ENCODE measurements at regions not wholly inside any gene's neighbourhood (a gene's known extent, or its start where the extent isn't known, plus 50 kb on each side); places are given as distances from the start of the nearest gene placed in this dataset.

DNA sequence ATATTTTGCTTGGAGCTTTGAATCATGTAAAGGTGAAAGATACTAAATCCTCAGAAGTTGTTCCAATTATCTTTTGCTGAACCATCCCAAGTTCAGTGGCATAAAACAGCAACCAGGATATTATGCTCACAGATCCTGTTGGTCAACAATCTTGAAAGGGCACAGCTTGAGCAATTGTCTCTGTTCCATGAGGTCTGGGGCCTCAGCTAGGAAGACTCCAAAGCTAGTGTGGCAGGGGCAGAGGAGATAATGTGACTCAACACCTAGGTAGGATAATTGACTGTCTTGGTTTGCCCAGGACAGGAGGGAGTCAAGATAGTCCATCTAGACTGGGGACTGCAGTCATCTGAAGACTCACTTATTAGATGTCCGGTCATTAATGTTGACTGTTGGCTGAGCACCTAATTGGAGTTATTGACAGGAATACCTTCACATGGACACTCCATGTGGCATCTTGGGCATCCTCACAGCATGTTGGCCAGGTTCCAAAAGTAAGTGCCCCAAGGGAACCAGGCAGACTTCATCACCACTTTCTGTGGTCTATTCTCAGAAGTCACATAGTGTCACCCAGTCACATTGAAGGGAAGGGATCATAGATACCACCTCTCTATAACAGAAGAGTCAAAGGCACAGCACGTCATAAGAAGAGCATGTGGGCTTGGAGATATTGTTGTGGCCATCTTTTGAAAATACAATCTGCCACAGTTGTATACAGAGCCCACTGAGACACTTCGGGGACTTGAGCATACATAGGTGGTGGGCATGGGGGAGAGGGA lies 88.4 kb upstream of the GPBP1 start:
- TF ChIP-seq, protein P1, sequence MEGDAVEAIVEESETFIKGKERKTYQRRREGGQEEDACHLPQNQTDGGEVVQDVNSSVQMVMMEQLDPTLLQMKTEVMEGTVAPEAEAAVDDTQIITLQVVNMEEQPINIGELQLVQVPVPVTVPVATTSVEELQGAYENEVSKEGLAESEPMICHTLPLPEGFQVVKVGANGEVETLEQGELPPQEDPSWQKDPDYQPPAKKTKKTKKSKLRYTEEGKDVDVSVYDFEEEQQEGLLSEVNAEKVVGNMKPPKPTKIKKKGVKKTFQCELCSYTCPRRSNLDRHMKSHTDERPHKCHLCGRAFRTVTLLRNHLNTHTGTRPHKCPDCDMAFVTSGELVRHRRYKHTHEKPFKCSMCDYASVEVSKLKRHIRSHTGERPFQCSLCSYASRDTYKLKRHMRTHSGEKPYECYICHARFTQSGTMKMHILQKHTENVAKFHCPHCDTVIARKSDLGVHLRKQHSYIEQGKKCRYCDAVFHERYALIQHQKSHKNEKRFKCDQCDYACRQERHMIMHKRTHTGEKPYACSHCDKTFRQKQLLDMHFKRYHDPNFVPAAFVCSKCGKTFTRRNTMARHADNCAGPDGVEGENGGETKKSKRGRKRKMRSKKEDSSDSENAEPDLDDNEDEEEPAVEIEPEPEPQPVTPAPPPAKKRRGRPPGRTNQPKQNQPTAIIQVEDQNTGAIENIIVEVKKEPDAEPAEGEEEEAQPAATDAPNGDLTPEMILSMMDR (IDR thresholded peaks at IDR 0.05) = no peak
- TF ChIP-seq EZH2 (IDR thresholded peaks at IDR 0.05) = no peak
